ENCODE measurements at regions not wholly inside any gene's neighbourhood (a gene's known extent, or its start where the extent isn't known, plus 50 kb on each side); places are given as distances from the start of the nearest gene placed in this dataset.

- H3K27ac ChIP-seq: no peak overlapping the region
- TF ChIP-seq CTCF (IDR thresholded peaks at IDR 0.05) (no peak), ZFX (IDR thresholded peaks at IDR 0.05; ENCODE audit: borderline replicate concordance) (no peak)
Observed at GRCh38 chr13:34884366-34884765, 57.7 kb upstream of the NBEA start.

GRCh38 chr13:34886121-34886875 is 55.8 kb upstream of the NBEA start:
- TF ChIP-seq CTCF (IDR thresholded peaks at IDR 0.05) (no peak), ZFX (IDR thresholded peaks at IDR 0.05; ENCODE audit: borderline replicate concordance) (no peak)

GRCh38 chr13:34886987-34887386 is 55.1 kb upstream of the NBEA start:
- TF ChIP-seq CTCF (IDR thresholded peaks at IDR 0.05) (no peak), ZFX (IDR thresholded peaks at IDR 0.05; ENCODE audit: borderline replicate concordance) (no peak)
- no peak overlapping the region for H3K27ac ChIP-seq

More at GRCh38 chr13:34886121-34886875, 55.8 kb upstream of the NBEA start:
- H3K27ac ChIP-seq: no peak overlapping the region

All from 22Rv1 (cell line).